ENCODE measurements at regions not wholly inside any gene's neighbourhood (a gene's known extent, or its start where the extent isn't known, plus 50 kb on each side); places are given as distances from the start of the nearest gene placed in this dataset.

DNA sequence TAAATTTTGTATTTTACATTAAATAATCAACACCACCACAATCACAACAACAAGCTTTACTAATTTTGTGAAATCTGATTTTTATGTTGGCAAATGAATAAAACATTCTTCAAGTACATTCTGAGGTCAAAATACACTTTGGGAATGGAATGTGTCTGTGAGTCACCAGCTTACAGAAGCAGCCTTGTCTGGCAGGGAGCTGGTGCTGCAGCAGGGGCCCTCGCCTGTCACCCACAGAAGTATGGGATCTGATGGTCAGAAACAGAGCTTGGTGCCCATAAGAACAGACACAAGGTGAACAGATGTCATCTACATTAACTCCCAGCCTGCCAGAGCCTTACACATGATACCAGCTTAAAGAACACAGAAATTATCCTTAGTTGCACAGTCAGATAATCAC is 496.9 kb downstream of the CCSER2 start:
- H3K27me3 ChIP-seq (ENCODE audit: insufficient read depth, low read length, poor library complexity, severe bottlenecking): no peaks in the 10 kb centered on the region
- no peaks in the 10 kb centered on the region for H3K36me3 ChIP-seq (ENCODE audit: insufficient read depth, low read length)
- H3K9me2 ChIP-seq (replicated peaks; ENCODE audit: low read depth, low read length): no peaks in the 10 kb centered on the region
- H3F3A ChIP-seq (ENCODE audit: low read depth): no peaks in the 10 kb centered on the region
- no peak overlapping the region for H3K9ac ChIP-seq (ENCODE audit: low read depth, low read length, poor library complexity, severe bottlenecking)
- no peak for TF ChIP-seq EZH2phosphoT487 (IDR thresholded peaks at IDR 0.05; ENCODE audit: borderline replicate concordance)
- TF ChIP-seq CTCF (conservative IDR thresholded peaks at IDR 0.05; ENCODE audit: low read length): no peak
- H3K4me1 ChIP-seq (ENCODE audit: insufficient read depth, low read length, poor library complexity, severe bottlenecking): no peaks in the 10 kb centered on the region
- H3K4me2 ChIP-seq (ENCODE audit: low read depth, low read length, poor library complexity, severe bottlenecking): no peak overlapping the region
- H3K4me3 ChIP-seq (ENCODE audit: low read length, poor library complexity, severe bottlenecking): no peak overlapping the region
- H3K79me2 ChIP-seq (ENCODE audit: insufficient read depth, low read length): no peaks in the 10 kb centered on the region
- no peak overlapping the region for H2AFZ ChIP-seq (ENCODE audit: low read length)
- no peaks in the 10 kb centered on the region for H3K9me3 ChIP-seq (ENCODE audit: insufficient read depth, low read depth, low read length)
- H4K20me1 ChIP-seq (ENCODE audit: insufficient read depth, low read length, poor library complexity, severe bottlenecking): no peaks in the 10 kb centered on the region

DNA sequence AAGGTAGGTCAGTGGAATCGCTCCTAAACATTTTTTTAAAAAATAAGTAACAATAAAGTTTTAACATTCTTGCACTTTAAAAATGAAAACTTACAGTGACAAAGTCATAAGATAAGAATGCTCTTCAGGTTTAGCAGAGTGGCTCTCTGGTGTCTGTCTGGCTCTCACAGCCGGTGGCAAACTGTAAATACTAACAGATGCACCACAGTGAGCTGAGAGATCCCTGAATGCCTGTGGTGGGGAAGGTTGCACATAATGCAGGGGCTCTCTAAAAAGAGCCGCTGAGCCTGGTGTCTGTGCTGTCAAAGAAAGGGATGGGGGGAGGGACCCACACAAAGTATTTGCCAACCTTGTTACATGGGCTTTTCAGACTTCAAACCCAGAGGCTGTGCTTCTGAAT is 498.3 kb downstream of the CCSER2 start:
- H3F3A ChIP-seq (ENCODE audit: low read depth): no peaks in the 10 kb centered on the region
- H3K4me2 ChIP-seq (ENCODE audit: low read depth, low read length, poor library complexity, severe bottlenecking): no peak overlapping the region
- no peak overlapping the region for H3K4me3 ChIP-seq (ENCODE audit: low read length, poor library complexity, severe bottlenecking)
- no peaks in the 10 kb centered on the region for H3K4me1 ChIP-seq (ENCODE audit: insufficient read depth, low read length, poor library complexity, severe bottlenecking)
- H2AFZ ChIP-seq (ENCODE audit: low read length): no peak overlapping the region
- H3K27me3 ChIP-seq (ENCODE audit: insufficient read depth, low read length, poor library complexity, severe bottlenecking): no peaks in the 10 kb centered on the region
- TF ChIP-seq CTCF (conservative IDR thresholded peaks at IDR 0.05; ENCODE audit: low read length): no peak
- no peak for TF ChIP-seq EZH2phosphoT487 (IDR thresholded peaks at IDR 0.05; ENCODE audit: borderline replicate concordance)
- H3K36me3 ChIP-seq (ENCODE audit: insufficient read depth, low read length): no peaks in the 10 kb centered on the region
- H4K20me1 ChIP-seq (ENCODE audit: insufficient read depth, low read length, poor library complexity, severe bottlenecking): no peaks in the 10 kb centered on the region
- no peak overlapping the region for H3K9ac ChIP-seq (ENCODE audit: low read depth, low read length, poor library complexity, severe bottlenecking)
- H3K9me2 ChIP-seq (replicated peaks; ENCODE audit: low read depth, low read length): no peaks in the 10 kb centered on the region
- H3K9me3 ChIP-seq (ENCODE audit: insufficient read depth, low read depth, low read length): no peaks in the 10 kb centered on the region
- H3K79me2 ChIP-seq (ENCODE audit: insufficient read depth, low read length): no peaks in the 10 kb centered on the region

DNA sequence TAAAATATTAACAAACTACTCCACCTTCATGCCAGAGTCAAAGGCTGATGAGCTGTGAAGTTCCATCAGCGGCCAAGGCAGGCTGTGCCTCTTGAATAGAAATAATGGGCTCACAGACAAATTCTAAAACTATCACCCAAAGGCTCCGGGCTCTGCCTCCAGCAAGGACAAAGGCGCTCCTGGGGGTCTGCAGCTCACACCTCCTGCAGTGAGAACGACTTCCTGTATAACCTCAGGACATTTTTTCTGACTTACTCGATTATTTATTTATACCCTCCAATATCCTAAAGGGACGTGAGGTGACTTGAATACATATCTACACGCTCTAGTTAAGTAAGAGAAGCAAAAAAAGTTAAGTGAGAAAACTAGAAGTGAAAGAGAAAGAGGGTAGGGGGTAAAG is 500.7 kb downstream of the CCSER2 start:
- Histone ChIP-seq H3K27me3 (ENCODE audit: insufficient read depth, low read length, poor library complexity, severe bottlenecking) (no peaks in the 10 kb centered on the region), H2AFZ (ENCODE audit: low read length) (no peak overlapping the region), H3K4me2 (ENCODE audit: low read depth, low read length, poor library complexity, severe bottlenecking) (no peak overlapping the region), H3K9me2 (replicated peaks; ENCODE audit: low read depth, low read length) (no peaks in the 10 kb centered on the region), H3K9ac (ENCODE audit: low read depth, low read length, poor library complexity, severe bottlenecking) (no peak overlapping the region), H3K4me1 (ENCODE audit: insufficient read depth, low read length, poor library complexity, severe bottlenecking) (no peaks in the 10 kb centered on the region), H3K36me3 (ENCODE audit: insufficient read depth, low read length) (no peaks in the 10 kb centered on the region), H3K4me3 (ENCODE audit: low read length, poor library complexity, severe bottlenecking) (no peak overlapping the region), H3K9me3 (ENCODE audit: insufficient read depth, low read depth, low read length) (no peaks in the 10 kb centered on the region), H3K79me2 (ENCODE audit: insufficient read depth, low read length) (no peaks in the 10 kb centered on the region), H4K20me1 (ENCODE audit: insufficient read depth, low read length, poor library complexity, severe bottlenecking) (no peaks in the 10 kb centered on the region), H3F3A (ENCODE audit: low read depth) (no peaks in the 10 kb centered on the region)
- TF ChIP-seq EZH2phosphoT487 (IDR thresholded peaks at IDR 0.05; ENCODE audit: borderline replicate concordance) (no peak), CTCF (conservative IDR thresholded peaks at IDR 0.05; ENCODE audit: low read length) (no peak)

Data from Loucy (cell line).